GM19397 (cell line): ENCODE measurements at regions not wholly inside any gene's neighbourhood (a gene's known extent, or its start where the extent isn't known, plus 50 kb on each side); places are given as distances from the start of the nearest gene placed in this dataset.
"Not testable (repeated sequence)": the region's sequence is repeated elsewhere in the genome, so short reads cannot be mapped to it uniquely, and the experiment has no call there.

Experiments used
- ATAC-seq: cut with Tn5 transposase; IDR thresholded peaks from one replicate; pipeline ENCODE4 v1.9.1; 2021; ENCODE audit warnings: mild to moderate bottlenecking, moderate library complexity; ENCODE audit not compliant: unreplicated experiment

DNA sequence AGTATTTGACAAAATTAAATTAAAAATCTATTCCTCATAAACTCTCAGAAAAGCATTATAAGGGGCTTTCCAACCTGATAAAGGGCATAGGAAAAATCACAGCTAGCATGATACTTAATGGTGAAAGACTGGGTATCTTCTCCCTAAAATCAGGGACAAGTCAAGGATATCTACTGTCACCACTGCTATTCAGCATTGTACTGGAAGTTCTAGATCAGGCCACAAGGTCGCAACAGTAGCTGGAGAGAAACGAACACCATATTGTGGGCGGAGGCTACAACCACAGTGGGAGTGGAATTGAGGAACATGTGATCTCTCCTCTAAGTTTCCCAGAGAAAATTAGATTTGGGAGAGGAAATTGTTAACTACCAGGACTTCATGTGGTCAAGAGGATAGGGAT is 70.0 kb upstream of the NAMPT start:
- ATAC-seq: no peak

DNA sequence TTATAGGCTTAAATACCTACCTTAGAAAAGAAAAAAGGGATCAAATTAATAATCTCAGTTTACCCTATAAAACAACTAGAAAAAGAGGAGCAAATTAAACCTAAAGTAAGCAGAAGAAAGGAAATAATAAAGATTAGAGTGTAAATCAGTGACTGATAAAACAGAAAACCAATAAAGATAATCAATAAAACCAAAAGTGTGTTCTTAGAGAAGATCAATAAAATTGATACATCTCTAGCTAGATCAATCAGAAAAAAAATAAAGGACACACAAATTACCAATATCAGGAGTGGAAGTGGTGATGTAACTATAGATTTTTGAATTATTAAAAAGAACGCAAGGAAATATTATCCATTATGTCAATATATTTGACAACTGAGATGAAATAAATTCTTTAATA is 69.2 kb upstream of the NAMPT start:
- no peak for ATAC-seq

DNA sequence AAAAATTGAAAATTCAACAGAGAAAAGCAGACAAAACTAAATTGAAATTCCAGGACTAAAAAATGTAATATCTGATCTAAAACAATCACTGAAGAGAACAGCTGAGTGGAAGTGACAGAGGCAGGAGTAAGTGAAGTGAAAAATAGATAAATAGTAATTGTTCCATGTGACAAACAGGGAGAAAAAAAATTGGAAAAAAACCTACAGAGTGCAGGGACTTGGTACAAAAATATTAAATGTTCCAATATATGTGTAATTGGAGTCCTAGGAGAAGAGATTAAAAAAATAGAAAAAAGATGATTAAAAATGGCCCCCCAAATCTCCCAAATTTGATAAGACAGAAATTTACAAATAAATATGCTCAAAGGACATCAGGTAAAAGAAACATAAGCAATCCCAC is 63.4 kb upstream of the NAMPT start:
- ATAC-seq: no peak

DNA sequence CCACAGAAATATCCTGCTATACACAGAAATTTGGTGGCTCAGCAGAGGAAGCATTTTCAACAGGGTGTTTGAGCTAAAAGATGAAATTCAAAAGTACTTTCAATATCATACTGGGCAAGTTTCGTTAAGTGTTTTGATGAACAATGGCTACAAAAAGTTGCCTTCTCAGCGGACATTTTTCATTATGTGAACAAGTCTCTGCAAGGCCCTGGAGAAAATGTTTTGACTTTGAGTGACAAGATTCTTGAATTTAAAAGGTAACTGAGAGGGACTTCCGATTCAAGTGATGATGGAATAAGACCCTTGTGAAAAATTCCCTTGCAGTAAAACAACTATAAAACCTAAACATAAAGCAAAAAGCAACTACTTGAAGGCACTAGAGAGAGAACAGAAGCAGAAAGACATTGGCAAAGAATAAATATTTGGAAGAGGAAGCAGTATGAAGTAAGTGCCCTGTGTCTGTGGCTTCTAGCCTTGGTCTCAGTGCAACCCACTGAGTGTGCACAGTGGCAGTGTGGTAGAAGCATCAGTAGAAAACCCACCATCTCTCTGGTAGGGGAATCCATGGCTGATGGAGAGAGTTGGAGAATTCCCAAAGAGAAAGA is 62.5 kb upstream of the NAMPT start:
- no peak for ATAC-seq

DNA sequence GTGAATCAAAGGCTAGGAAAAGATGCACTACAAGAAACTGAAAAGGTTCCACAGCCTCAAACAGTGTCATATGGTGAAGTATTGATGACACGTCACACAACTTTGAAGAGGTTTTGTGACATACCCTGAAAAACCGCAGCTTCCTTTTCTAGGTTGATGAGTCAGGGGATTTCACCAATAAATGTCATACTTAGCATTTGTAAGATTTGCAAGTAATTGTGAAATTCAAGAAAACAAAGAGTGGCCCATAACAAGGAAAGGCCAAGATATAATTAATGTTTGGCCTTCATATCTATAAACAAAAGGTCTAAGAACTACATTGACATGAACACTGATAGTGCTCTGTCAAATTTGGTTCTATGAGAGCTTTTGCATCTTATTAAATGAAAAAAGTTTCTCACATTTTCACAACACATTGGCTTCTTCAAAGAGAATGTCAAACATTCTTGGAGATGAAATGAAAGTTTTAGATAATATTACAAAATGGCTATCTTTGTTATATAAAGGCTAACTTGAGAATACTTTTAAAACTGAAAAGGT is 62.0 kb upstream of the NAMPT start:
- peak; percentile 90 for ATAC-seq

DNA sequence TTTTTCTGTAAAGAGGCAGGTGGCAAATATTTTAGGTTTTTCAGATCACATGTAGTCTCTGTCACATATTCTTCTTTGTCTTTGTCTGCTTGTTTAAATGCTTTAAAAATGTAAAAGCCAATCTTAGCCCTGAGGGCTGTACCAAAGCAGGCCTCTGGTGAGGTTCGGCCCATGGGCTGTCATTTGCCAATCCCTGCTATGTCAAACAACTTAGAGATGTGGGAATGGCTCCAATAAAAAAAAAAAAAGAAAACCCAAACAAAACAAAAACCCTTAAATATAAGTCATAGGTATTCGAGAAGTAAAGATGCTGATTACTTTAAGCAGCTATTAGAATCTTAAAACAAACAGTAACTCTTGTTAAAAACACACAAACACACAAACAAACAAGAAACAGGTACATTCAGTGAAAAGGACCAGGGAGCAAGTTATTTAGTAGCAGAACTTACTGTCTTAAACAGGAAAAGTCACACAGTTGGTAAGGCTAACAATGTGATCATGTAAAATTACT is 61.4 kb upstream of the NAMPT start:
- no peak for ATAC-seq

DNA sequence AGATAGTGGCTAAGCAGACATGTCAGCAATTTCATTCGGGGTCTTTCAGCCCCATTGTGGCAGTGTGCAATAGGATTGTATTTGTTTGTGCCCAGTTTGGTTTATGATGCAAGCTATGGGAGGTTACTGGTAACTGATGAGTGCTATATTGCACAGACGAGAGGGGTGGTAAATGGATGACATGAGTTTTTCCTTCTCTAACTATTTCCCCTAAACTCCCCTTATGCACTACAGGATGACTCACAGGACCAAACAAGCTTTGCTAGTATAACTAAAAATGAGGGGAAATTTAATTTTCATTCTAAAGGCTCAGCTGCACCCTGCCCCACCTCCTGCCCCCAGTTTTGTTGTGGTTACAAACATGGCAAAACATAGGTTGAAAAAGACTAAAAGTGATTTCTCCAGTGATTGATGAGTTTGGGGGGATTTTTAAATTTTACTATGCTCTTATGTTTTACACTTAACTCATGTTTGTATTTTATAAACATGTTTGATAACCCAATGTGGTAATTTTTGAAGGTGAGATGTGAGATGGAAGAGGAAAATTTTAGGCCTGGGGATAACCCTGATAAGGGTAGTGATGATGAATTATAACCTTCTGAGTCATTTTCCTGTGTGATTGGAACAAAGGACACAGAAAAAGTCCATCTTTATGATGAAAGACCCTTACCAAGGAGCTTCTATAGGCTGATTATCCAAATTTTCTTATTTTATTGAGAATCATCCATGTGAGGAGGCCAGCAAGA is 60.8 kb upstream of the NAMPT start:
- no peak for ATAC-seq

DNA sequence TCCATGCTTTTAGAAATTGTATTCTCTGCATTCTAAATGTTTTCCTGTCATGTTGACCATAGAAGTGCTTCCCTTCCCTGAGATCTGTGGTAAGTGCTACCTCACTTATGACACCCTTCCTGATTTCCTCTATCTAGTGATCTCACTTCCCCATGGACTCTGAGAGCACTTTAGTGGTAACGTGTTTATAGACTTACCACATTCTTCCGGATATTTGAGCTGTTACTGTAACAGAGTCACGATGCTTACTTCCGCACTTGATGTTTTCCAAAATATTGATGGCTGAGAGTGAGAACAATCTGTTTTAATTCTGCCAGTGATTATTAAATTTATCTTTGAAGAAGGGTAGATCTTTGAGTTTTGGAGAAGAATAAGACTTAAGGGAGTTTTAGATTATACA is 60.1 kb upstream of the NAMPT start:
- ATAC-seq: no peak

DNA sequence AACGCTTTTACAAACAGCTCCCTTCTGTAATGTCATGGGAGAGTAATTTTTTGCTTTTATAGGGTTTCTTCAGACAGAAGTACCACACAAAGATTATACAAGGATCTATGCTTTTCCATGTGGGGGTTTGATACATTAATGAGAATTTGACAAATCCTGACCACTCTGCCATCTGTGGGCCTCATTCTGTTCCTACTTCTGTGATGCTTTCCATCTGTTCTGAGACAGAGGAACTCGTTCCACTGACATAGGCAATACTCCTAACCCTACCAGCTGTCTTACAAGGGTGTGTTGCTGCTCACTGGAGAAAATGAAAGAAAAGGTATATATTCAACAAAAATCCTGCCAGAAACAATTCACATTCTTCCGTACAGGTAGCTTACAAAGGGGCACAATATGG is 59.4 kb upstream of the NAMPT start:
- ATAC-seq: no peak

DNA sequence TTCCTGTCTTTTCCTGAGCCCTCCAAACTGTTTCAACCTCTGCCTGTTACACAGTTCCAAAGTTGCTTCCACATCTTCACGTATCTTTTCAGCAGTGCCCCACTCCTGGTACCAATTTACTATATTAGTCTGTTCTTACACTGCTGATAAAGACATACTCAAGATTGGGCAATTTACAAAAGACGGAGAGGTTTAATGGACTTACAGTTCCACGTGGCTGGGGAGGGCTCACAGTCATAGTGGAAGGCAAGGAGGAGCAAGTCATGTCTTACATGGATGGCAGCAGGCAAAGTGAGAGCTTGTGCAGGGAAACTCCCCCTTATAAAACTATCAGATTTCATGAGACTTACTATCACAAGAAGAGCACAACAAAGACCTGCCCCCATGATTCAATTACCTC is 57.3 kb upstream of the NAMPT start:
- ATAC-seq: not testable (repeated sequence)

DNA sequence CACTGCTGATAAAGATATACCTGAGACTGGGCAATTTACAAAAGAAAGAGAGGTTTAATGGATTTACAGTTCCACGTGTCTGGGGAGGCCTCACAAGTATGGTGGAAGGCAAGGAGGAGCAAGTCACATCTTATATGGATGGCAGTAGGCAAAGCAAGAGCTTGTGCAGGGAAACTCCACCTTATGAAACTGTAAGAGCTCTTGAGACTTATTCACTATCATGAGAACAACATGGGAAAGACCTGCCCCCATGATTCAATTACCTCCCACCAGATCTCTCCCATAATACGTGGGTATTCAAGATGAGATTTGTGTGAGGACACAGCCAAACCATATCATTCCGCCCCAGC is 55.4 kb upstream of the NAMPT start:
- not testable (repeated sequence) for ATAC-seq

DNA sequence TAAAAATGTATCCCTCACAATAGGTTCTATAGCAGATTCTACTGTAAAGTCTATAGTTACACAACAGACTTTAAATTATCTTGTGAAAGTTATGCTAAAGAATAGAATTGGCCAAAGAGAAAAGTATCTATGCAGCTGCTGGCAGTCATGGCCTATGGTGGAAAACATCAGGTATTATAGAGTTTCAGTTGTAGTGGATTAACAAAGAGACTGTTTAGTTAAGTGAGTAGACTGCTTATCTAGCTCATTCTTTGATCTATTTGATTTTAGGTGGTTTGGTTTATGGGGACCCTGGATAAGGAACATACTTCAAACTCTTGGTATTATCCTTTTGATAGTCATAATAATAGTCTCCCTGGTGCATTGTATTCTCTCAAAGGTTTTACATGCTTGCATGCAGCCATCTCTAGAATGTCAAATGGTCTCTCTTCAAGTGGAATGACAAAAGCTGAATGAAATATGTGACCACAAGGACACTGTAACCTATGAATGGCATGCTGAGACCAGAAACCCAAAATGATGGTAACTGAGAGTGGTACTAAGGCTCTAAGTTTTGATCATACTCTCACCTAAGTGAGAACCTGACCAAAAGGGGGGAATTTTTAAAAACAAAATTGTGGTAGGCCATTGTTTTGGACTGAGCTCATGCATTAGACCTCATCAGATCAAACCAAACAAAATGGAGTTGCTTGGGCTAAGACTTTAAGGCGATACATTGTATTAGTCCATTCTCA is 54.9 kb upstream of the NAMPT start:
- ATAC-seq: no peak

DNA sequence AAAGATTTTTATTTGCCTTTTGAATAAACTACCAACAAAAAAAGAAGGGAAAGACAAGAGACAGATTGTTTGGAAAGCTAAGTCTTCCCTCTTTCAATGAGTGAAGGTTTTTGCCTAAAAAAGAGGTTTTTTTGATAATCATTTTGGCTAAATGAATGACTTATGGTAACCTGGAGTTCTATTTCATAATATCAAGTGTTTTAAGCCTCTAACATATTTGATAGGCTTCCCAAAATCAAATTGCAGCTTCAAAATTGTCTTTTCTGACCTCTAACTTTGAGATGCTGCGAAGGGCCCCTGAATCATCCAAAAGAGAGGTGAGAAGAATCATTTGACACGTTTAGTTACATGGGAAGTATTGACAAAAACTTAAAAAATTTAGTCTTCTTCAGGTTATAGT is 53.0 kb upstream of the NAMPT start:
- no peak for ATAC-seq

DNA sequence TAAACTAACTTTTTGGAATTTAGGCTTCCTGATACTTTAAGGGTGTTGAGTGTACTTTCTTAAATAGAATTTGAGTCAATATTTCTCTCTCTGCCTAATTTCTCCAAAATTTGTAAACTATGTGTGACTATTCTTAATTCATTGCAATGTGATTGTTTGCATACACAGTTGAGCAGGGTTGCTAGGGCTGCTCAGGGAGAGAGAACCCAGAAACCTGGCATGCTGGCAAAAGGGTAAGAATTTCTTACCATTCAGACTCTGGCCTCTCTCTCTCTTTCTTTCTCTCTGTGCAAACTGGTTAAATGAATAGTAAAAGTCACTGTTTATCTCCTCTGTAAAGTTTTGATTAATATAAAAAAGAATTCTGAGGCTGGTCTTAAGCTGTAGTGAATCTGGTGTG is 51.0 kb upstream of the NAMPT start:
- no peak for ATAC-seq
